Prostate gland (tissue), 2 donors: ENCODE measurements at regions not wholly inside any gene's neighbourhood (a gene's known extent, or its start where the extent isn't known, plus 50 kb on each side); places are given as distances from the start of the nearest gene placed in this dataset.
"Not testable (repeated sequence)": the region's sequence is repeated elsewhere in the genome, so short reads cannot be mapped to it uniquely, and the experiment has no call there.

ENCODE experiments used
- DNase-seq: peaks from one replicate; pipeline ENCODE4 v3.0.0-alpha.2; 2019; ENCODE audit warnings: low spot score
- H3K27ac ChIP-seq, 2 donors: fragments of 200-600 bp; sonication (generic); 2 replicates each; pipeline ENCODE4 v1.5.1; 2017 to 2019
- H3K27me3 ChIP-seq: fragments of 200-600 bp; sonication (generic); replicated peaks from 2 replicates; pipeline ENCODE4 v1.5.1; 2019; ENCODE audit not compliant: insufficient read depth
- H3K36me3 ChIP-seq, 2 donors: fragments of 200-600 bp; sonication (generic); 1 replicate in 1 of 2; 2 replicates in 1 of 2; pipeline versions ENCODE4 v1.5.1 to v1.8.1; 2017 to 2019
- H3K4me1 ChIP-seq: fragments of 200-600 bp; sonication (generic); replicated peaks from 2 replicates; pipeline ENCODE4 v1.5.1; 2019
- H3K4me3 ChIP-seq, 2 donors: fragments of 200-600 bp; sonication (generic); 2 replicates each; pipeline ENCODE4 v1.5.1; 2017 to 2019
- H3K9me3 ChIP-seq: fragments of 200-600 bp; sonication (generic); 2 replicates; pipeline ENCODE4 v1.5.1; 2017
- CTCF ChIP-seq, 4 experiments: fragments of 200-600 bp in 2 of 4; fragments of 450-650 bp in 2 of 4; sonication (generic) in 2 of 4; IDR thresholded peaks; 1 replicate in 3 of 4; 2 replicates in 1 of 4; pipeline ENCODE4 v1.5.1; 2016 to 2019; ENCODE audit warnings: antibody characterized with exemption in 4 of 4, mild to moderate bottlenecking in 2 of 4, moderate library complexity in 2 of 4
- POLR2A ChIP-seq: fragments of 450-650 bp; IDR thresholded peaks from one replicate; pipeline ENCODE4 v1.6.1; 2016; ENCODE audit warnings: antibody characterized with exemption, mild to moderate bottlenecking
- POLR2AphosphoS5 ChIP-seq: sonication (generic); formaldehyde crosslinking; IDR thresholded peaks from one replicate; pipeline ENCODE4 v1.6.1; 2017; ENCODE audit warnings: antibody characterized with exemption
- WGBS: methylation state at CpG from one replicate; pipeline ENCODE4 v1.1.5; 2018; 5-methylcytosine and 5-hydroxymethylcytosine counted together
- intact Hi-C: fragments of 100-400 bp; cut with DNase I; formaldehyde crosslinking; loops from one replicate; pipeline ENCODE4 v1.14.2; 2022

GRCh38 chr17:31608659-31609254, 217.3 kb downstream of the RAB11FIP4 start:
- Histone ChIP-seq H3K4me3 (no peak overlapping the region), H3K27me3 (no peaks in the 10 kb centered on the region), H3K9me3 (no peaks in the 10 kb centered on the region), H3K27ac (no peak overlapping the region), H3K36me3 (no peaks in the 10 kb centered on the region), H3K4me1 (no peaks in the 10 kb centered on the region)
- WGBS = 83% methylated on average over 3 of the region's 3 CpGs
- intact Hi-C loops = no loop called here
- TF ChIP-seq POLR2AphosphoS5 (no peak), POLR2A (no peak), CTCF (IDR thresholded peaks at IDR 0.05) (no peak)
- no peak for DNase-seq

- H3K27me3 ChIP-seq = no peaks in the 10 kb centered on the region
- no peak overlapping the region for H3K27ac ChIP-seq
- intact Hi-C loops = no loop called here
- no peaks in the 10 kb centered on the region for H3K4me1 ChIP-seq
- H3K9me3 ChIP-seq = no peaks in the 10 kb centered on the region
- H3K36me3 ChIP-seq = no peaks in the 10 kb centered on the region
- no peak for DNase-seq
- TF ChIP-seq POLR2AphosphoS5 (no peak), POLR2A (no peak), CTCF (IDR thresholded peaks at IDR 0.05) (no peak)
- H3K4me3 ChIP-seq = no peak overlapping the region
- 94% methylated on average over 1 of the region's 1 CpG for WGBS
These were observed 214.3 kb downstream of the RAB11FIP4 start for GRCh38 chr17:31605761-31606160.

- WGBS = 82% methylated on average over 5 of the region's 5 CpGs
- intact Hi-C loops = no loop called here
- H3K27me3 ChIP-seq = no peaks in the 10 kb centered on the region
- H3K36me3 ChIP-seq = no peaks in the 10 kb centered on the region
- no peaks in the 10 kb centered on the region for H3K9me3 ChIP-seq
- H3K4me1 ChIP-seq = no peaks in the 10 kb centered on the region
- H3K27ac ChIP-seq = no peak overlapping the region
- H3K4me3 ChIP-seq = no peak overlapping the region
- TF ChIP-seq POLR2AphosphoS5 = no peak
- no peak for TF ChIP-seq CTCF (IDR thresholded peaks at IDR 0.05)
- no peak for TF ChIP-seq POLR2A
- no peak for DNase-seq
These were observed 213.5 kb downstream of the RAB11FIP4 start for GRCh38 chr17:31604936-31605335.

GRCh38 chr17:31600144-31600543, 208.7 kb downstream of the RAB11FIP4 start:
- H3K27me3 ChIP-seq, H3K4me1 ChIP-seq, DNase-seq, intact Hi-C loops, H3K9me3 ChIP-seq, H3K27ac ChIP-seq, H3K4me3 ChIP-seq, H3K36me3 ChIP-seq: not testable (repeated sequence)
- 91% methylated on average over 9 of the region's 9 CpGs for WGBS

GRCh38 chr17:31598921-31599571, 207.6 kb downstream of the RAB11FIP4 start:
- WGBS = 60% methylated on average over 11 of the region's 11 CpGs
- Histone ChIP-seq H3K27ac (no peak overlapping the region), H3K9me3 (no peaks in the 10 kb centered on the region), H3K27me3 (no peaks in the 10 kb centered on the region), H3K4me1 (no peaks in the 10 kb centered on the region), H3K36me3 (no peaks in the 10 kb centered on the region), H3K4me3 (no peak overlapping the region)
- intact Hi-C loops = no loop called here
- no peak for DNase-seq
- TF ChIP-seq POLR2AphosphoS5 = no peak
- TF ChIP-seq POLR2A = no peak

- TF ChIP-seq CTCF (IDR thresholded peaks at IDR 0.05) = no peak
- TF ChIP-seq POLR2AphosphoS5 = no peak
- no peak for TF ChIP-seq POLR2A
- H3K9me3 ChIP-seq = no peaks in the 10 kb centered on the region
- intact Hi-C loops = no loop called here
- no peaks in the 10 kb centered on the region for H3K4me1 ChIP-seq
- 63% methylated on average over 4 of the region's 4 CpGs for WGBS
- no peak for DNase-seq
- H3K4me3 ChIP-seq = no peak overlapping the region
- no peaks in the 10 kb centered on the region for H3K27me3 ChIP-seq
- H3K27ac ChIP-seq = no peak overlapping the region
- H3K36me3 ChIP-seq = no peaks in the 10 kb centered on the region
These were observed 206.9 kb downstream of the RAB11FIP4 start for GRCh38 chr17:31598399-31598782.
